Raji (cell line): ENCODE measurements at regions not wholly inside any gene's neighbourhood (a gene's known extent, or its start where the extent isn't known, plus 50 kb on each side); places are given as distances from the start of the nearest gene placed in this dataset.

ENCODE experiments used
- POLR2A ChIP-seq: IDR thresholded peaks from 2 replicates; pipeline ENCODE4 v1.6.1; 2011; ENCODE audit warnings: low read depth, low read length, control low read depth; ENCODE audit not compliant: insufficient read depth

- TF ChIP-seq POLR2A, result no peak
These were observed 106.6 kb upstream of the KLF14 start for GRCh38 chr7:130840599-130840998.

DNA sequence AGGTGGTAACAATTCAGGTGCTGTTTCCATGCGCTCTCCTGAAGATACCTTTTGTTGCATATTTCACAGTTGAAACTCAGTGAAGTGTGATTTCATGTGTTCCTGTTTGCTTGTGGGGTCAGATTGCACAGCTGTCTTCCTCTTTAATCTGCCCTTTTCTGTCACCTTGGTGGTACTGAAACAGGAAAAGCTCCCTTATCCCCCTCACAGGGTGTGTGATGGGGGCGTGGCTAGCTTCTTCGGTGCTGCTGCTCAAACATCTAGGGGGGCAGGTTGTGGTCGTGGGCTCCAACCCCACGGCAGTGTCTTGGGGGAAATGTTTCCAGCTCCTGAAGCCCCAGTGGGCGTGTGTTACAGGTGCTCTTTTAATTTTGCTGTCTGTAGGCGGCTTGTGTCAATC, 107.4 kb upstream of the KLF14 start:
- TF ChIP-seq POLR2A, result no peak

DNA sequence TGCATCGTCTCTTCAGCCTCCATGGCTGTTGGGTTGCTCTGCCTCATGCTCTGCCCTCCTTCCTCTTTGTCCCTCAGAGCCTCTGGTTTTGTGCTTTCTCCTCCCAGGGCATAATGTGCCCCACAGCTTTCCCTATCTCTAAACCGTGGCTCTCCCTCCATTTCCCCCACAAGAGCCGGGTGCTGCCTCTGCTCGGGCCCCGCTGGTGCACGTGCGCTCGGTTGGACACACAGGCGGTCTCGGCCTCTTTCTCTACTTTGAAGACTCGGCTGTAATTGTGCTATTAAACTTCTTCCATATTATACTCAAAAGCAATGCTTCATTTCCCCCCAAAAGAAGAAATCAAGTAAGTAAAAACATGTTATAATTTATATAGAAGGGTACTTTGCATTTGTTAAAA, 109.7 kb upstream of the KLF14 start:
- no peak for TF ChIP-seq POLR2A

- TF ChIP-seq POLR2A, result no peak
These were observed 111.0 kb upstream of the KLF14 start for GRCh38 chr7:130844811-130845580.

DNA sequence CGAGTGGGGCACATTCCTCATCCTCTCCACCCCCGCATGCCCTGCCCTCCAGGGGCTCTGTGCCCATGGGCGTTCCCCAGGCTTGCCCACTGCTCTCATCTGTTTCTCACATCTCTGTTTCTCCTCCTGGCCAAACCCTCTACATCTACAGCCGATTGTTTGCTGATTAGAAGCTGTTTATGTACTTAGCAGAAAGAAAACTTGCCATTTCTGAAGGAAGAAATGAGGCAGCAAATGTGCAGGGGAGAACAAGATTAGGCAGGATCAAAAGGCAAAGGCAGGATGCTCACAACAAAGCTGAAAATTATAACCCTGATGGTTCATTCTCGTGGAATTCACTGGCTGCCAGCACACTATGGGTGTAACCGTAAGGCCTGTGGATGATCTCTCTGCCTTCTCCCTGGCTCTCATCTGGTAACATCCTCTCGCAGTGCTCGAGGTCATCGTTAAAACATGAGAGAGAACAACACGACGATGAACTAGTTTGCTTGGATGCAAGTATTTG, 111.6 kb upstream of the KLF14 start:
- TF ChIP-seq POLR2A, result no peak

DNA sequence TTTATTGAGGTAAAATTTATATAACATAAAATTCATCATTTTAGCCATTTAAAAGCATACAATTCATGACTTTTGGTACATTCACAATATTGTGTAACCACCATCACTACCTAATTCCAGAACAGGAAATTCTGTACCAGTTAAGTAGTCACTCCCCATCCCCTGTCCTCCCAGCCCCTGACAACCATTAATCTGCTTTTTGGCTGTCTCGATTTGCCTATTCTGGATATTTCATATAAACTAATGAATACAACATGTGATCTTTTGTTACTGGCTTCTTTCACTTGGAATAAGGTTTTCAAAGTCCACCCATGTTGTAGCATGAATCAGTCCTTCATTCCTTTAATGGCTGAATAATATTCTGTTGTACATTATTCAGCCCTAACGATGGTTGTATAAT, 115.6 kb upstream of the KLF14 start:
- TF ChIP-seq POLR2A, result no peak

- no peak for TF ChIP-seq POLR2A
These were observed 116.9 kb upstream of the KLF14 start for GRCh38 chr7:130850956-130851355.

DNA sequence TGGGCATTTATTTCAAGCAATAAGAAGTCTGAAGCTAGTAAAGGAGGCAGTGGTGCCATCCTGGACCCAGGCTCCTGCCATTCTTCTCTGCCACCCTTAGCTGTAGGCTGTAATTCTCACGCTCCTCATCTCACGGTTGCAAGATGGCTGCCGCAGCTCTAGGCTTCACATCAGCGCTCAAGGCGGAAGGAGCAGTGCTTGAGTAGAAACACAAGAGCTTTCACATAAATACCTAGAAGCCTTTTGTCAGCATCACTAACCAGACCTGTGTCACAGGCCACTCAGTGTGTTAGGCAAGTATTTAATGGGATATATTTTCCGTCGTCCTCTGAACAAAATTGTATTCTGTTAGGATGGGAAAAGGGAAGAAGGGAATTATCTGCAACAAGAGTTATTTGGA, 118.9 kb upstream of the KLF14 start:
- TF ChIP-seq POLR2A, result no peak

DNA sequence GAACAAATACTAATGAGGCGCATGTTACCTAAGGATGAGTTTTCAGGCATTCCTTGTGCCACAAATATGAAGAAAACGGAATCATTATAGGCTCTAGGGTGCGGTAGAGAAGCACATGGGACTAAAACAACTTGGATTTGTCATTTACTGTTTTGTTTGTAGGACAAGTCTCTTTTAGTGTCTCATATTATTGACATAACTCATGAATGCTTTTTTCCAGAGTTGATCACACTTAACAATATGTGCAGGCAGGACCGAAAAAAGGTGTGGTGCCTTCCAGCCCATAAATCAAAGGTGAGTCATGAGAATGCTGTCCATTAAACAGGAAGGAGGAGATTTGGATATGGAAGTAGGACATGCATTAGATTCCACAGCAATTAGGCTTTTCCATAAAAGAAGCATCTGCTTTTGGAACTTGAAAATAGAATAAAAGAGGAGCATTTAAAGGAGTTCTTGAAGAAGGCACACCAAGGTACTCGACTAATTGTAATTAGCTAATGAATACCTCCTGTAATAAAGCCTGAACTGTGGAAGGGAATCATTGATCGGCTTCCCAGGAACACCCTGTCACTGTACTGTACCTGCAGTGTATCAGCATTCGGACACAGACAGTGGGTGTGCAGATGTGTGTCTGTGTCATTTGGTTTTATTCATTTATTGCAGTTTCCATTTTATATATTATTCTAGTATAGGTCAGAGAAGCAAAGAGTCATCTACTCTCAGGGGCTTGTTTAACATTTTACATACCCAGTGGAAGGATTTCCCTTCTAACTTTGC, 119.7 kb upstream of the KLF14 start:
- no peak for TF ChIP-seq POLR2A

- no peak for TF ChIP-seq POLR2A
These were observed 120.5 kb upstream of the KLF14 start for GRCh38 chr7:130854481-130854880.

- TF ChIP-seq POLR2A, result no peak
These were observed 122.9 kb upstream of the KLF14 start for GRCh38 chr7:130856866-130857265.

GRCh38 chr7:130865408-130866236, 131.6 kb upstream of the KLF14 start:
- TF ChIP-seq POLR2A, result no peak

- TF ChIP-seq POLR2A, result no peak
These were observed 133.0 kb upstream of the KLF14 start for GRCh38 chr7:130867039-130867438.

DNA sequence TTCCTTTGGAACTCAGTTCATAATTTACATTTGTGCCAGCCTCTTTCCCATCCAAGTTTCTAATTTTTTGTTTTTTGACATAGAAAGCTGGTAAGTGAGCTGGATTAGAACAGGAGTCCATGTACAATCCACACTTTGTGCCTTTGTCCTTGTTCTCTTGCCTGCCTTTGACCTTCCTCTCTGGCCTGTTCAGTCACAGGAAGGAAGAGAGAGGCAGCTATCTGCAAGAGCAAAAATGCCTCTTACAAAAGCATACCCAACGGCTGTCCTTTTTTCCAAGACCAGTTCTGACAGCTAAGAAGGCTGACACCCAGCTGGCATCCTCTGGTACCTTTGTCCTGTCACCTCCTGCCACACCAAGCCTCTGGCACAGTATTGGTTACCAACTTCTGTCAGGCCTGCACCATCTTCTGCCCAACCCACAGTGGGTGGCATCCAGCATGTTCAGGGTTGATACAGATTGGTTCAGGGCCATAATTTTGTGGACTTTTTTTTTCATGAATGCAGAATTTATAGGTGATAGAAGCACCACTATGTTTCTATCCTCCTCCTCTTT, 133.7 kb upstream of the KLF14 start:
- TF ChIP-seq POLR2A, result no peak

GRCh38 chr7:130868139-130868538, 134.1 kb upstream of the KLF14 start:
- TF ChIP-seq POLR2A, result no peak
